ENCODE measurements at regions not wholly inside any gene's neighbourhood (a gene's known extent, or its start where the extent isn't known, plus 50 kb on each side); places are given as distances from the start of the nearest gene placed in this dataset.

DNA sequence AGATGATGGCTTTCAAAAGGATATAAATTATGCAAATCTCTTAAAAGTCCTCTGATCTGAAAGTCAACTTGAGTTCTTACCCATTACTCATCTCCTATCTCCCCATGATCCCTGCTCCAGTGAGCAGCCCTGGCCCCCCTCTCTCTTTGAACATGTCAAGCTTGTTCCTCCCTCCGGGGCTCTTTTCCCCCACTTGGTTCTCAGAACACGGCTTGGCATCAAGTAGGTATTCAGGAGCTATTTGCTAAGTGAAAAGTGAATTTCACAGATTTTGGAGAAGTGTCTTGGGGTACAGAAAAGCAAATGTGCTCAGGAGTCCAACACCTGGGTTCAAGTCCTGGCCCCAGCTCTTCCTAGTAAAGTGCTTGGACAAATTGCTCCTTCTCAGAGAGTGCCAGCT lies 98.3 kb upstream of the CTBP2 start:
- FAIRE-seq, result no peak
- TF ChIP-seq NFE2L2 (conservative IDR thresholded peaks at IDR 0.05; ENCODE audit: low read length), result no peak
- 96% methylated on average over 2 of the region's 2 CpGs for WGBS (ENCODE audit: missing lambda C conversion rate)
- CTCF ChIA-PET, result no interaction called here
- Histone ChIP-seq H3K4me1 (peaks cover 7% of the 10 kb centered on the region), H3K4me2 (no peak overlapping the region), H3K27ac (no peak overlapping the region), H3K9me3 (no peaks in the 10 kb centered on the region), H3K4me3 (no peak overlapping the region)
- DNase-seq (ENCODE audit: low read depth in 1 of 2, low spot score in 1 of 2), result no peak
- POLR2A ChIA-PET, result no interaction called here
- no peak for ATAC-seq

DNA sequence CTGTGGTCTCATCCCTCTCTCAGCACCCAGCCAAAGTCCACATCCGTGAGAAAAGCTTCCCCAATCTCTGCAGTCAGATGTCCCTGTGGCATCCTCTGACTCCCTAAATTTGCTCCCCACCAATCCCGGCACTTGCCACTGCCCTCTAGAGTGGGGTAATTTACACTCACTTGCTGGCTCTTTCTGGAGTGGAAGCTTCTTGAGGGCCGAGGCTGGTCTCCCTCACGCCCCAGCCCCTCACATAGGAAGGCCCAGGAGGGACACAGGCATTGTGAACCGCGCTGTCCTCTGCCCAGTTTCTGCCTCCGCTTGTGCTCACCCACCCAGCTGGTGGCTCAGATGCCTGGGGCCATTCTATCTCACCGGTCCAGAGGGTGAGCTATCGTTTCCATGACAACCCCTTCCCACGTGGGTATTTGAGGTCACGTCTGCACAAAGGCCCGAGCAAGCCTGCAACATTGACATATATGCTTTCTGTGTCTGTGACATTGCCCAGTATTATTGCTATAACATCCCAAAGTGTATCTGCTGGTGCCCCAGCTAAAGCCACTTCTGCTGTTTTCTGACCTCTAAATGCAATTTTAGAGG lies 97.3 kb upstream of the CTBP2 start:
- FAIRE-seq (no peak), ATAC-seq (no peak), DNase-seq (ENCODE audit: low read depth in 1 of 2, low spot score in 1 of 2) (no peak)
- no peaks in the 10 kb centered on the region for H3K9me3 ChIP-seq
- WGBS (ENCODE audit: missing lambda C conversion rate), result 74% methylated on average over 12 of the region's 12 CpGs
- H3K4me2 ChIP-seq, result no peak overlapping the region
- ChIA-PET POLR2A (no interaction called here), CTCF (interaction anchor here (0.6 to 1.0 kb wide), 3 partner anchors 26 to 264 kb away, joined by 3 read pairs; no protein-coding TSS in a partner anchor)
- H3K27ac ChIP-seq, result no peak overlapping the region
- H3K4me3 ChIP-seq, result no peak overlapping the region
- no peaks in the 10 kb centered on the region for H3K4me1 ChIP-seq
- TF ChIP-seq SREBF2 (IDR thresholded peaks at IDR 0.05) (no peak), FOSL2 (IDR thresholded peaks at IDR 0.05) (no peak), FOSL2 (CRISPR knock-in tag; IDR thresholded peaks at IDR 0.05) (no peak), HOXB5 (CRISPR knock-in tag; IDR thresholded peaks at IDR 0.05) (no peak), EHF (CRISPR knock-in tag; IDR thresholded peaks at IDR 0.05) (no peak), POLR2AphosphoS2 (conservative IDR thresholded peaks at IDR 0.05; ENCODE audit: low read length) (no peak), EHMT2 (IDR thresholded peaks at IDR 0.05; ENCODE audit: low read depth) (no peak)

DNA sequence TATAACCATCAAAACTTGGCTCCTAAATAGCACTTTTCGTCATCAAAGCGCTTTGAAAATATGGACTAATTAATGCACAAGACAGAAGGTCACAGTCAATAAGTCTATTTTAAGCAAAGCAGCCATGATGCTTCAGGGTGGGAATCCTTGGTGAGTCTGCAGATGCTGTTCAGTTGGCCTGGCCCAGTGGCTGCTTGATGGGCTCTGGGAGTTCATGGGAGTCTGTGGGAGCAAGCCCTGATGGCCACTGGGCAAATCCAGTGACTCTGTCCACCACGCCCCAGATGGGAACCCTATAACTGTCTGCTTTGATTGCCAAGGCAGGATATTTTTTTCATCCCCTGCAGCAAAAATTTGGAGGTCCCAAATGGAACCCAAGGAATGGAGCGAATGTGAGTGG lies 95.7 kb upstream of the CTBP2 start:
- FAIRE-seq (no peak), ATAC-seq (no peak), DNase-seq (ENCODE audit: low read depth in 1 of 2, low spot score in 1 of 2) (no peak)
- Histone ChIP-seq H3K4me3 (no peak overlapping the region), H3K4me2 (no peak overlapping the region), H3K9me3 (0 out of 3 replicates have a peak, but pooled peaks cover 6% of the 10 kb centered on the region), H3K4me1 (no peaks in the 10 kb centered on the region), H3K27ac (no peak overlapping the region)
- WGBS (ENCODE audit: missing lambda C conversion rate), result 60% methylated on average over 4 of the region's 4 CpGs
- no peak for TF ChIP-seq HOXB5 (CRISPR knock-in tag; IDR thresholded peaks at IDR 0.05)
- TF ChIP-seq ZC3H11A (IDR thresholded peaks at IDR 0.05), result no peak
- TF ChIP-seq CHD4 (IDR thresholded peaks at IDR 0.05; ENCODE audit: borderline replicate concordance), result no peak
- TF ChIP-seq POLR2A (IDR thresholded peaks at IDR 0.05; ENCODE audit: low read length), result no peak
- TF ChIP-seq CHD2 (IDR thresholded peaks at IDR 0.05; ENCODE audit: low read length, partially characterized antibody), result no peak
- no peak for TF ChIP-seq MYC (IDR thresholded peaks at IDR 0.05; ENCODE audit: borderline replicate concordance, low read length)
- no peak for TF ChIP-seq TP53 (CRISPR knock-in tag; IDR thresholded peaks at IDR 0.05)
- no peak for TF ChIP-seq NPAS2 (CRISPR knock-in tag; IDR thresholded peaks at IDR 0.05; ENCODE audit: borderline replicate concordance)
- no peak for TF ChIP-seq EHF (CRISPR knock-in tag; IDR thresholded peaks at IDR 0.05)
- ChIA-PET POLR2A (no interaction called here), CTCF (no interaction called here)

DNA sequence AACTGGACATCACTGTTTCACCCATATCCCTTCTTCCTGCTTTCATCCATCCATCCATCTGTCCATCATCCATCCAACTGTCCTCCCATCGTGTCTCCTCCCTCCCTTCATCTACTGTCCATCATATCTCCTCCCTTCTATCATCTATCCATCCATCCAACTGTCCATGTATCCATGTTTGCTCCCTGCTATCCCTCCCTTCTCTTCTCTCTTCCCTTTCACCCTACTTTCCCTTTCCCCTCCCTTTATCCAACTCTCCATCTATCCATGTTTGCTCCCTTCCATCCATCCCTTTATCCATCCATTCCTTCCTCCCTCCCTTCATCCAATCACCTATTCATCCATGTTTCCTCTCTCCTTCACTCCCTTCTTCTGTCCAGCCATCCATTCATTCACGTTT lies 92.6 kb upstream of the CTBP2 start:
- TF ChIP-seq, protein P1, sequence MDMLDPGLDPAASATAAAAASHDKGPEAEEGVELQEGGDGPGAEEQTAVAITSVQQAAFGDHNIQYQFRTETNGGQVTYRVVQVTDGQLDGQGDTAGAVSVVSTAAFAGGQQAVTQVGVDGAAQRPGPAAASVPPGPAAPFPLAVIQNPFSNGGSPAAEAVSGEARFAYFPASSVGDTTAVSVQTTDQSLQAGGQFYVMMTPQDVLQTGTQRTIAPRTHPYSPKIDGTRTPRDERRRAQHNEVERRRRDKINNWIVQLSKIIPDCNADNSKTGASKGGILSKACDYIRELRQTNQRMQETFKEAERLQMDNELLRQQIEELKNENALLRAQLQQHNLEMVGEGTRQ (IDR thresholded peaks at IDR 0.05), result no peak
- TF ChIP-seq KDM5A (IDR thresholded peaks at IDR 0.05), result no peak
- no peak for TF ChIP-seq HOXA7 (CRISPR knock-in tag; IDR thresholded peaks at IDR 0.05)
- TF ChIP-seq, protein P2, sequence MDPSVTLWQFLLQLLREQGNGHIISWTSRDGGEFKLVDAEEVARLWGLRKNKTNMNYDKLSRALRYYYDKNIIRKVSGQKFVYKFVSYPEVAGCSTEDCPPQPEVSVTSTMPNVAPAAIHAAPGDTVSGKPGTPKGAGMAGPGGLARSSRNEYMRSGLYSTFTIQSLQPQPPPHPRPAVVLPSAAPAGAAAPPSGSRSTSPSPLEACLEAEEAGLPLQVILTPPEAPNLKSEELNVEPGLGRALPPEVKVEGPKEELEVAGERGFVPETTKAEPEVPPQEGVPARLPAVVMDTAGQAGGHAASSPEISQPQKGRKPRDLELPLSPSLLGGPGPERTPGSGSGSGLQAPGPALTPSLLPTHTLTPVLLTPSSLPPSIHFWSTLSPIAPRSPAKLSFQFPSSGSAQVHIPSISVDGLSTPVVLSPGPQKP (IDR thresholded peaks at IDR 0.05; ENCODE audit: low read depth, low read length), result no peak
- TF ChIP-seq RARB (CRISPR knock-in tag; IDR thresholded peaks at IDR 0.05), result no peak
- no peak for TF ChIP-seq MAFK (IDR thresholded peaks at IDR 0.05; ENCODE audit: partially characterized antibody)
- TF ChIP-seq CBX8 (IDR thresholded peaks at IDR 0.05), result no peak
- TF ChIP-seq, protein P3, sequence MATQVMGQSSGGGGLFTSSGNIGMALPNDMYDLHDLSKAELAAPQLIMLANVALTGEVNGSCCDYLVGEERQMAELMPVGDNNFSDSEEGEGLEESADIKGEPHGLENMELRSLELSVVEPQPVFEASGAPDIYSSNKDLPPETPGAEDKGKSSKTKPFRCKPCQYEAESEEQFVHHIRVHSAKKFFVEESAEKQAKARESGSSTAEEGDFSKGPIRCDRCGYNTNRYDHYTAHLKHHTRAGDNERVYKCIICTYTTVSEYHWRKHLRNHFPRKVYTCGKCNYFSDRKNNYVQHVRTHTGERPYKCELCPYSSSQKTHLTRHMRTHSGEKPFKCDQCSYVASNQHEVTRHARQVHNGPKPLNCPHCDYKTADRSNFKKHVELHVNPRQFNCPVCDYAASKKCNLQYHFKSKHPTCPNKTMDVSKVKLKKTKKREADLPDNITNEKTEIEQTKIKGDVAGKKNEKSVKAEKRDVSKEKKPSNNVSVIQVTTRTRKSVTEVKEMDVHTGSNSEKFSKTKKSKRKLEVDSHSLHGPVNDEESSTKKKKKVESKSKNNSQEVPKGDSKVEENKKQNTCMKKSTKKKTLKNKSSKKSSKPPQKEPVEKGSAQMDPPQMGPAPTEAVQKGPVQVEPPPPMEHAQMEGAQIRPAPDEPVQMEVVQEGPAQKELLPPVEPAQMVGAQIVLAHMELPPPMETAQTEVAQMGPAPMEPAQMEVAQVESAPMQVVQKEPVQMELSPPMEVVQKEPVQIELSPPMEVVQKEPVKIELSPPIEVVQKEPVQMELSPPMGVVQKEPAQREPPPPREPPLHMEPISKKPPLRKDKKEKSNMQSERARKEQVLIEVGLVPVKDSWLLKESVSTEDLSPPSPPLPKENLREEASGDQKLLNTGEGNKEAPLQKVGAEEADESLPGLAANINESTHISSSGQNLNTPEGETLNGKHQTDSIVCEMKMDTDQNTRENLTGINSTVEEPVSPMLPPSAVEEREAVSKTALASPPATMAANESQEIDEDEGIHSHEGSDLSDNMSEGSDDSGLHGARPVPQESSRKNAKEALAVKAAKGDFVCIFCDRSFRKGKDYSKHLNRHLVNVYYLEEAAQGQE (IDR thresholded peaks at IDR 0.05), result no peak
- no peak for TF ChIP-seq HDAC2 (IDR thresholded peaks at IDR 0.05)
- TF ChIP-seq, protein P4, sequence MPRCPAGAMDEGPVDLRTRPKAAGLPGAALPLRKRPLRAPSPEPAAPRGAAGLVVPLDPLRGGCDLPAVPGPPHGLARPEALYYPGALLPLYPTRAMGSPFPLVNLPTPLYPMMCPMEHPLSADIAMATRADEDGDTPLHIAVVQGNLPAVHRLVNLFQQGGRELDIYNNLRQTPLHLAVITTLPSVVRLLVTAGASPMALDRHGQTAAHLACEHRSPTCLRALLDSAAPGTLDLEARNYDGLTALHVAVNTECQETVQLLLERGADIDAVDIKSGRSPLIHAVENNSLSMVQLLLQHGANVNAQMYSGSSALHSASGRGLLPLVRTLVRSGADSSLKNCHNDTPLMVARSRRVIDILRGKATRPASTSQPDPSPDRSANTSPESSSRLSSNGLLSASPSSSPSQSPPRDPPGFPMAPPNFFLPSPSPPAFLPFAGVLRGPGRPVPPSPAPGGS (IDR thresholded peaks at IDR 0.05), result no peak
- Histone ChIP-seq H3K9me3 (0 out of 3 replicates have a peak, but pooled peaks cover 7% of the 10 kb centered on the region), H3K27ac (no peak overlapping the region), H3K4me3 (no peak overlapping the region), H3K4me1 (no peaks in the 10 kb centered on the region), H3K4me2 (no peak overlapping the region)
- FAIRE-seq (no peak), DNase-seq (ENCODE audit: low read depth in 1 of 2, low spot score in 1 of 2) (no peak), ATAC-seq (no peak)
- ChIA-PET POLR2A (no interaction called here), CTCF (interaction anchor here (1.6 kb wide), 1 partner anchor 9 kb away, joined by 4 read pairs; no protein-coding TSS in a partner anchor)
- WGBS (ENCODE audit: missing lambda C conversion rate), result 29% methylated on average over 2 of the region's 2 CpGs

Data from A549 (cell line).